Epithelial cell of esophagus (primary cell): ENCODE measurements at regions not wholly inside any gene's neighbourhood (a gene's known extent, or its start where the extent isn't known, plus 50 kb on each side); places are given as distances from the start of the nearest gene placed in this dataset.
"Not testable (repeated sequence)": the region's sequence is repeated elsewhere in the genome, so short reads cannot be mapped to it uniquely, and the experiment has no call there.

ENCODE experiments used
- DNase-seq: peaks from one replicate; pipeline ENCODE4 v3.0.0; 2010; ENCODE audit warnings: low read depth
- H3K4me3 ChIP-seq: 2 replicates; pipeline ENCODE4 v1.5.1; 2011; ENCODE audit warnings: mild to moderate bottlenecking, low read length, control low read depth
- TF ChIP-seq, protein P1 (sequence below): IDR thresholded peaks from 2 replicates; pipeline ENCODE4 v1.5.1; 2011; ENCODE audit warnings: low read depth, mild to moderate bottlenecking, low read length, control low read depth, inconsistent platforms; ENCODE audit not compliant: insufficient read depth; ENCODE audit errors: missing control alignments

DNA sequence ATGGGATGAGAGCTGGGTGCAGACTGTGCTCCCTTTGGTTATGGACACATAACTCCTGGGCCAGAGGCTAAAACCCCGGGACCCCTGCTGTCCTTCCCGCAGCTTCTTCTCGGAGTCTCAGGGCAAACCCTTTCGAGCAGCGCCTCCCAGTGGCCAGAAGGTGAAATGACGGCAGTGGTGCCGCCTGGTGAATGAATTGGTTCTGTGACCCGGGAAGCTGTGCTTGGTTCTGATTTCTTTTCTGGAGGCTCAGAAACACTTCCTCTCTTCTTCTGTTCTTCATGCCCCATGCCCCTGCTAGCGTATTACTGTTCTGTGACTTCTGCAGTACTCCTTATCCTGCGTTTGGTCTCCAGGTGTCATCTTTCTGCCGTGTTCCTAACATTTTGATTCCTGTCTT is 104.7 kb upstream of the CCZ1B start:
- DNase-seq, H3K4me3 ChIP-seq: not testable (repeated sequence)
- TF ChIP-seq, protein P1, sequence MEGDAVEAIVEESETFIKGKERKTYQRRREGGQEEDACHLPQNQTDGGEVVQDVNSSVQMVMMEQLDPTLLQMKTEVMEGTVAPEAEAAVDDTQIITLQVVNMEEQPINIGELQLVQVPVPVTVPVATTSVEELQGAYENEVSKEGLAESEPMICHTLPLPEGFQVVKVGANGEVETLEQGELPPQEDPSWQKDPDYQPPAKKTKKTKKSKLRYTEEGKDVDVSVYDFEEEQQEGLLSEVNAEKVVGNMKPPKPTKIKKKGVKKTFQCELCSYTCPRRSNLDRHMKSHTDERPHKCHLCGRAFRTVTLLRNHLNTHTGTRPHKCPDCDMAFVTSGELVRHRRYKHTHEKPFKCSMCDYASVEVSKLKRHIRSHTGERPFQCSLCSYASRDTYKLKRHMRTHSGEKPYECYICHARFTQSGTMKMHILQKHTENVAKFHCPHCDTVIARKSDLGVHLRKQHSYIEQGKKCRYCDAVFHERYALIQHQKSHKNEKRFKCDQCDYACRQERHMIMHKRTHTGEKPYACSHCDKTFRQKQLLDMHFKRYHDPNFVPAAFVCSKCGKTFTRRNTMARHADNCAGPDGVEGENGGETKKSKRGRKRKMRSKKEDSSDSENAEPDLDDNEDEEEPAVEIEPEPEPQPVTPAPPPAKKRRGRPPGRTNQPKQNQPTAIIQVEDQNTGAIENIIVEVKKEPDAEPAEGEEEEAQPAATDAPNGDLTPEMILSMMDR, result peak; percentile 35

- H3K4me3 ChIP-seq, DNase-seq: not testable (repeated sequence)
Measured at GRCh38 chr7:6931456-6931855, 105.4 kb upstream of the CCZ1B start.

DNA sequence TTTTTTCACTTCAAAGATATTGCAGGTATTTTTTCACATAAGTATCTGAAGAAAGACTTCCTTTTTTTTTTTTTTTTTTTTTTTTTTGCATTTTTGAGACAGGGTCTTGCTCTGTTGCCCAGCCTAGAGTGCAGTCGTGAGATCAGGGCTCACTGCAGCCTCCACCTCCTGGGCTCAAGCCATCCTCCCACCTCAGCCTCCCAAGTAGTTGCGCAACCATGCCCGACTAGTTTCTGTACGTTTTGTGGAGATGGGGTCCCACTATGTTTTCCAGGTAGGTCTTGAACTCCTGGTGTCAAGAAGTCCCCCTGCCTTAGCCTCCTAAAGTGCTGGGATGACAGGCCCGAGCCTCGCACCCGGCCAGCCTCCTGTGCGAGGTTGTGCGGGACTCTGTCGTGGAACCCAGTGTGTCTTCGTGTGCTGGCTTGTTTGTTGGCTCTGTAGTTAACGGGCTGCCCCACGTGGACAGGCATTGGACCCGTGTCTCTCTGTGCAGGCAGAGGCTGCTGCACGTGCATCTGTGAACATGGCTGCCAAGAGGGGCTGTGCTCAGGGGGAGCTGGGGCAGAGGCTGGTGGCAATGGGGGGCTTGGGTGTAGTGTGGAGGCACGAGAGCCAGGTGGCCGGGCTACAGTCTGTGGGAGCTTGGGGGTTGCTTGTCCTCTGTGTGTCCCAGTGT is 108.0 kb upstream of the CCZ1B start:
- H3K4me3 ChIP-seq, DNase-seq: not testable (repeated sequence)

- H3K4me3 ChIP-seq, result no peak overlapping the region
- TF ChIP-seq, protein P1, result no peak
- no peak for DNase-seq
Measured at GRCh38 chr7:6934981-6935380, 108.9 kb upstream of the CCZ1B start.

- DNase-seq, H3K4me3 ChIP-seq: not testable (repeated sequence)
Measured at GRCh38 chr7:6936626-6937025, 110.6 kb upstream of the CCZ1B start.

- DNase-seq, result not testable (repeated sequence)
Measured at GRCh38 chr7:6937746-6938145, 111.7 kb upstream of the CCZ1B start.

GRCh38 chr7:6938284-6938683 is 112.2 kb upstream of the CCZ1B start:
- TF ChIP-seq, protein P1, result peak; percentile 46
- peak; percentile 12 for DNase-seq
- not testable (repeated sequence) for H3K4me3 ChIP-seq

More at GRCh38 chr7:6937746-6938145, 111.7 kb upstream of the CCZ1B start:
- not testable (repeated sequence) for H3K4me3 ChIP-seq

- not testable (repeated sequence) for DNase-seq, H3K4me3 ChIP-seq
Measured at GRCh38 chr7:6939126-6939525, 113.1 kb upstream of the CCZ1B start.

DNA sequence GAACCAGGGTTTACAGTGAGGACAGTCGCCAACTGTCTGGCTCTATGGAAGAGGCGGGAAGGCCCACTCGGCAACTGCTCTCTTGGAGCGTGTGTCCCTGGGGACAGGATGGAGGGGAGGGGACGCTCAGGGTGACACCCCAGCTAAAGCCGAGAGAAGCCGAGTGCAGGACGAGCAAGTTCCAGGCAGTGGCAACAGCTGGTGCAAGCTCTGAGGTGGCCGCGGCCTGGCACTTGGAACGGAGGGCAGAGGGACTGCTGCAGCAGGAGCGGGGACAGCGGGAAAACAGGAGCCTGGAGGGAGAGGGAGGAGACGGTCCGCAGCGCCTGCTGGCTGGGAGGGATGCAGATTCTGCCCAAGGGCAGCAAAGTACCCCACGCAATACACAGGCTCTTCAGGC is 113.8 kb upstream of the CCZ1B start:
- not testable (repeated sequence) for H3K4me3 ChIP-seq, DNase-seq

DNA sequence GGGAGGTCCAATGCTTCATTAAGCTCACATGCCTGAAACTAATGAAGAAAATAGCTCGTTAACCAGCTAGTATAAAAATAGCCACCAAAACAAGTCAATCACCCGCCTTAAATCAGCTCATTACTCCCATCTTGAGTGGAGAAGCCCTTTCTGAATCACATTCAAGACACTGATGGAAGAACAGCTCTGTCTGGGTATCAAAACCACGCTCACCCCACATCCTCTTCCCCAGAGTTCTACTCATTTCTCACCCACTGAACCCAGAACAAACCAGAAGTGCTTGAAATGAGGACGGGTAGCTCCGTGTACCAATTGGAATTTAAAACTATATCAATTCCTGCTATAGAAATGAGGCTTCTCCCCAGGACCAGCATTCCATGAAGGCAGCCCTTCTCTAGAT is 120.8 kb upstream of the CCZ1B start:
- not testable (repeated sequence) for H3K4me3 ChIP-seq, DNase-seq

DNA sequence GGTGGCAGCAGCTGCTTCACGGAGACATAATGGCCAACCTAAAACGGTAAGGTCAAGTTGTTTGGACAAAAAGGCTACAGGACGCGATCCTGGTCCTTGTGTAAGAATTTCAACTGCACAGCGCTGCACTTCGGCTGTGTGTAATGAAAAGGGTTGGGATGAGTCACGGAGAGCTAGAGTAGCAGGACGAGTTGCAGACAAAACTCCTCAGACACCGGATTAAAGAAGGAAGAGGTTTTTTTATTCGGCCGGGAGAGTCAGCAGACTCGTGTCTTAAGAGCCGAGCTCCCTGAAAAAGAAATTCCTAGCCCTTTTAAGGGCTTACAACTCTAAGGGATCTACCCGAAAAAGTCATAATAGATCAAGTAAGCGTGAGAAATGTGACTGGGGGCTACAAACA is 124.2 kb upstream of the CCZ1B start:
- not testable (repeated sequence) for H3K4me3 ChIP-seq
- DNase-seq, result peak; percentile 67

DNA sequence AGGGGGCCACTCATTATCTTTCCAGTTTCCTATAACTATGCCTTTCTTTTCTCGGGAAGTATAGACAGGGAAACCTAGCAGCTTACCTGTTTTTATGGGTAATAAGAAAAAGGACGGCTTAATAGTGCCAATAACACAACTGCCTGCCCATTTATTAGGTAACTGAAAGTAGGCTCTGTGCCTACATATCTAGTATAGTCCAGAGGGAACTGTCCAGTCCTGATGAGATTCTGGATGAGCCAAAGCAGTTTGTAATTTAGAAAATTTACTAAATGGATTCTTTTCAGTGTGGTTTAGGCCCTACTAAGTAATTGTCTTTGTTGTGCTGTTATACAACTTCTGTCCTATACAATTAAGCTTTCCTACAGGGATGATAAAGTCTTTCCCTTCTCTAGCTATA is 125.5 kb upstream of the CCZ1B start:
- not testable (repeated sequence) for H3K4me3 ChIP-seq, DNase-seq
